Endothelial cell (in vitro differentiated cells): ENCODE measurements at regions not wholly inside any gene's neighbourhood (a gene's known extent, or its start where the extent isn't known, plus 50 kb on each side); places are given as distances from the start of the nearest gene placed in this dataset.

Experiments used
- DNase-seq: peaks from one replicate; pipeline ENCODE4 v3.0.0; 2021; ENCODE audit warnings: low spot score
- H3K27ac Mint-ChIP-seq: one replicate; pipeline ENCODE4 v1.8.0; 2021; ENCODE audit warnings: mixed read lengths, inconsistent platforms; ENCODE audit not compliant: unreplicated experiment
- H3K27me3 Mint-ChIP-seq: one replicate; pipeline ENCODE4 v1.8.0; 2021; ENCODE audit warnings: mild to moderate bottlenecking, moderate library complexity, mixed read lengths, inconsistent platforms; ENCODE audit not compliant: unreplicated experiment
- H3K36me3 Mint-ChIP-seq: one replicate; pipeline ENCODE4 v1.8.0; 2021; ENCODE audit warnings: mild to moderate bottlenecking, low read depth, mixed read lengths, inconsistent platforms; ENCODE audit not compliant: unreplicated experiment
- H3K4me1 Mint-ChIP-seq: one replicate; pipeline ENCODE4 v1.8.0; 2021; ENCODE audit warnings: mild to moderate bottlenecking, mixed read lengths, inconsistent platforms; ENCODE audit not compliant: unreplicated experiment
- H3K4me3 Mint-ChIP-seq: one replicate; pipeline ENCODE4 v1.8.0; 2021; ENCODE audit warnings: mild to moderate bottlenecking, mixed read lengths, inconsistent platforms; ENCODE audit not compliant: unreplicated experiment
- H3K9me3 Mint-ChIP-seq: one replicate; pipeline ENCODE4 v1.8.0; 2021; ENCODE audit warnings: mixed read lengths, inconsistent platforms; ENCODE audit not compliant: unreplicated experiment
- CTCF ChIP-seq: fragments of 200-600 bp; sonication (generic); IDR thresholded peaks from one replicate; pipeline ENCODE4 v1.5.0; 2021; ENCODE audit warnings: antibody characterized with exemption; ENCODE audit not compliant: unreplicated experiment

- H3K9me3 Mint-ChIP-seq, result peaks cover 5% of the 10 kb centered on the region
- no peak overlapping the region for H3K27ac Mint-ChIP-seq
- H3K4me3 Mint-ChIP-seq, result no peak overlapping the region
- TF ChIP-seq CTCF, result no peak
- no peaks in the 10 kb centered on the region for H3K4me1 Mint-ChIP-seq
- peaks cover 5% of the 10 kb centered on the region for H3K36me3 Mint-ChIP-seq
- no peaks in the 10 kb centered on the region for H3K27me3 Mint-ChIP-seq
- no peak for DNase-seq
Observed at GRCh38 chr12:71295953-71296352, 138.2 kb upstream of the TSPAN8 start.

GRCh38 chr12:71291746-71292145 lies 133.9 kb upstream of the TSPAN8 start:
- DNase-seq, result no peak
- H3K4me1 Mint-ChIP-seq, result no peaks in the 10 kb centered on the region
- no peak overlapping the region for H3K27ac Mint-ChIP-seq
- peaks cover 5% of the 10 kb centered on the region for H3K36me3 Mint-ChIP-seq
- peaks cover 5% of the 10 kb centered on the region for H3K9me3 Mint-ChIP-seq
- H3K27me3 Mint-ChIP-seq, result no peaks in the 10 kb centered on the region
- no peak for TF ChIP-seq CTCF
- H3K4me3 Mint-ChIP-seq, result no peak overlapping the region

GRCh38 chr12:71283883-71284282 lies 126.1 kb upstream of the TSPAN8 start:
- no peaks in the 10 kb centered on the region for H3K4me1 Mint-ChIP-seq
- H3K4me3 Mint-ChIP-seq, result no peak overlapping the region
- no peak overlapping the region for H3K27ac Mint-ChIP-seq
- no peak for TF ChIP-seq CTCF
- no peak for DNase-seq
- no peaks in the 10 kb centered on the region for H3K27me3 Mint-ChIP-seq
- H3K9me3 Mint-ChIP-seq, result no peaks in the 10 kb centered on the region
- H3K36me3 Mint-ChIP-seq, result no peaks in the 10 kb centered on the region

- H3K27me3 Mint-ChIP-seq, result no peaks in the 10 kb centered on the region
- no peak for DNase-seq
- H3K27ac Mint-ChIP-seq, result no peak overlapping the region
- no peak for TF ChIP-seq CTCF
- H3K4me3 Mint-ChIP-seq, result no peak overlapping the region
- no peaks in the 10 kb centered on the region for H3K36me3 Mint-ChIP-seq
- H3K9me3 Mint-ChIP-seq, result no peaks in the 10 kb centered on the region
- no peaks in the 10 kb centered on the region for H3K4me1 Mint-ChIP-seq
Observed at GRCh38 chr12:71282925-71283324, 125.1 kb upstream of the TSPAN8 start.

GRCh38 chr12:71282020-71282419 lies 124.2 kb upstream of the TSPAN8 start:
- Mint-ChIP-seq H3K27me3 (no peaks in the 10 kb centered on the region), H3K9me3 (no peaks in the 10 kb centered on the region), H3K27ac (no peak overlapping the region), H3K4me1 (no peaks in the 10 kb centered on the region), H3K36me3 (no peaks in the 10 kb centered on the region), H3K4me3 (no peak overlapping the region)
- DNase-seq, result no peak
- no peak for TF ChIP-seq CTCF
